ENCODE measurements at regions not wholly inside any gene's neighbourhood (a gene's known extent, or its start where the extent isn't known, plus 50 kb on each side); places are given as distances from the start of the nearest gene placed in this dataset.

DNA sequence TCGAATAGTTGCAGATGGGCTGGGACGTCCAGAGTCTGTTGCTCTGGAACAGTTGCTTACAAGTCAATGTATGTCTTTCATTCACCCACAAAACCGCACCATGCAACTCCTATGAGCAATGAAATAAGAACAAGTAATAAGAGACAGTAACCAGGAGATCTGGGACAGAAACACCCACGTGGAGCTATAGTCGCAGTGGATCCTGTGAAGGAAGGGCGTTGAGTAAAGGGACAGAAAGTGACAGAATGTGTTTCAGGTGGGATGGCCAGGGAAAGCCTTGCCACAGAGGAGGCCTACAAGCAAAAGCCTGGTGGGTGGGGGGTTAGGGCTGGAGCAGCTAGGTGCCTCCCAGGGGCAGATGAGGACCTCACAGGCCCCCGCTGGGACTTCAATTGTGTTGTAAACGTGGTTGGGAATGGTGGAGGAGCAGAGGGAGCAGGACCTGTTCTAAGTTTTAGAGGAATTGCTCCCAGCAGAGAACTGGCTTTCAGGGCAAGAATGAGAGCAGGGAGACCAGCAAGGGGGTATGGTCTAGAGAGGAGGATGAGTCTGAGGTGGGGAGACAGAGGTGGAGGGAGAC is 86.7 kb upstream of the FZD10 start:
- no peaks in the 10 kb centered on the region for H3K4me1 ChIP-seq (ENCODE audit: control insufficient read depth in 4 of 4, insufficient read depth in 4 of 4, low read length in 3 of 4)
- H3K9me3 ChIP-seq (ENCODE audit: control insufficient read depth in 4 of 4, low read length in 3 of 4), result peaks cover 0 to 6% (median 2%) of the 10 kb centered on the region in 4 donors
- no peak overlapping the region for H3K4me3 ChIP-seq (ENCODE audit: low read depth in 1 of 3, low read length in 3 of 3)
- DNase-seq (ENCODE audit: low spot score), result no peak
- H3K9ac ChIP-seq (ENCODE audit: low read depth in 1 of 2, low read length in 2 of 2), result no peak overlapping the region
- H3K27me3 ChIP-seq (ENCODE audit: control insufficient read depth in 4 of 4, insufficient read depth in 4 of 4, low read length in 3 of 4), result peaks cover 0 to 2% (median 0%) of the 10 kb centered on the region in 4 donors
- TF ChIP-seq TAF1 (conservative IDR thresholded peaks at IDR 0.05) (no peak), SP1 (IDR thresholded peaks at IDR 0.05) (no peak), EGR1 (IDR thresholded peaks at IDR 0.05; ENCODE audit: low read depth in 2 of 2) (no peak), GABPA (IDR thresholded peaks at IDR 0.05 in 1 of 2, conservative IDR thresholded peaks at IDR 0.05 in 1 of 2) (no peak), FOXA2 (IDR thresholded peaks at IDR 0.05) (no peak), REST (IDR thresholded peaks at IDR 0.05) (no peak)
- TF ChIP-seq, protein P1, sequence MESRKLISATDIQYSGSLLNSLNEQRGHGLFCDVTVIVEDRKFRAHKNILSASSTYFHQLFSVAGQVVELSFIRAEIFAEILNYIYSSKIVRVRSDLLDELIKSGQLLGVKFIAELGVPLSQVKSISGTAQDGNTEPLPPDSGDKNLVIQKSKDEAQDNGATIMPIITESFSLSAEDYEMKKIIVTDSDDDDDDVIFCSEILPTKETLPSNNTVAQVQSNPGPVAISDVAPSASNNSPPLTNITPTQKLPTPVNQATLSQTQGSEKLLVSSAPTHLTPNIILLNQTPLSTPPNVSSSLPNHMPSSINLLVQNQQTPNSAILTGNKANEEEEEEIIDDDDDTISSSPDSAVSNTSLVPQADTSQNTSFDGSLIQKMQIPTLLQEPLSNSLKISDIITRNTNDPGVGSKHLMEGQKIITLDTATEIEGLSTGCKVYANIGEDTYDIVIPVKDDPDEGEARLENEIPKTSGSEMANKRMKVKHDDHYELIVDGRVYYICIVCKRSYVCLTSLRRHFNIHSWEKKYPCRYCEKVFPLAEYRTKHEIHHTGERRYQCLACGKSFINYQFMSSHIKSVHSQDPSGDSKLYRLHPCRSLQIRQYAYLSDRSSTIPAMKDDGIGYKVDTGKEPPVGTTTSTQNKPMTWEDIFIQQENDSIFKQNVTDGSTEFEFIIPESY (IDR thresholded peaks at IDR 0.05), result no peak
- no peak overlapping the region for H3K27ac ChIP-seq (ENCODE audit: low read depth in 1 of 2, low read length in 2 of 2)
- H3K36me3 ChIP-seq (ENCODE audit: control insufficient read depth in 4 of 4, insufficient read depth in 3 of 4, low read depth in 1 of 4, low read length in 3 of 4), result no peaks in the 10 kb centered on the region
- 78% methylated on average over 8 of the region's 8 CpGs for WGBS

DNA sequence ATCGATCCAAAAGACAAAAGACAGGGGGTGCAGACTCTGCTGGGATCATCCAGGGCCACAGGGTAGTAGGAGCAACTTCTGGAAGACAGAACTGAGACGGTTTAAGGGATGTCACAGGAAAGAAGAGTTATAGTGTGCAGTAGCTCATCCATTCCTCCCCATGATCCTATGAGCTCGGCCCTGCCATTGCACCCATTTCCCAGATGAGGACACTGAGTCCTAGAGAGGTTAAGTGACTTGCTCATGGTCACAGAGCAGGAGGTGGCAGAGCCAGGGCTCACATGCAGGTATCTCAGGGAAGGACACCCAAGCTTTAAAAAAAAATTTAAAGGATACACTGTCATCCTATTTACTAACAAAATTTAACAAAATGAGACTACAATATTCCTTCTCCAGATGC is 86.1 kb upstream of the FZD10 start:
- peaks cover 0 to 2% (median 0%) of the 10 kb centered on the region in 4 donors for H3K27me3 ChIP-seq (ENCODE audit: control insufficient read depth in 4 of 4, insufficient read depth in 4 of 4, low read length in 3 of 4)
- no peaks in the 10 kb centered on the region for H3K4me1 ChIP-seq (ENCODE audit: control insufficient read depth in 4 of 4, insufficient read depth in 4 of 4, low read length in 3 of 4)
- no peak overlapping the region for H3K9ac ChIP-seq (ENCODE audit: low read depth in 1 of 2, low read length in 2 of 2)
- no peak overlapping the region for H3K27ac ChIP-seq (ENCODE audit: low read depth in 1 of 2, low read length in 2 of 2)
- H3K9me3 ChIP-seq (ENCODE audit: control insufficient read depth in 4 of 4, low read length in 3 of 4), result peaks cover 0 to 6% (median 2%) of the 10 kb centered on the region in 4 donors
- TF ChIP-seq HNF4A (conservative IDR thresholded peaks at IDR 0.05), result no peak
- no peak for TF ChIP-seq HNF4G (IDR thresholded peaks at IDR 0.05)
- TF ChIP-seq RAD21 (IDR thresholded peaks at IDR 0.05), result no peak
- no peak for TF ChIP-seq JUND (IDR thresholded peaks at IDR 0.05)
- no peak for TF ChIP-seq CTCF (IDR thresholded peaks at IDR 0.05; ENCODE audit: low read depth, low read length, missing input control)
- TF ChIP-seq FOXA1 (IDR thresholded peaks at IDR 0.05), result no peak
- no peak for TF ChIP-seq YY1 (IDR thresholded peaks at IDR 0.05)
- no peak for TF ChIP-seq NR2F2 (IDR thresholded peaks at IDR 0.05)
- no peak for TF ChIP-seq EGR1 (IDR thresholded peaks at IDR 0.05; ENCODE audit: low read depth in 2 of 2)
- TF ChIP-seq SP1 (IDR thresholded peaks at IDR 0.05), result no peak
- WGBS, result 73% methylated on average over 3 of the region's 3 CpGs
- no peak for DNase-seq (ENCODE audit: low spot score)
- no peaks in the 10 kb centered on the region for H3K36me3 ChIP-seq (ENCODE audit: control insufficient read depth in 4 of 4, insufficient read depth in 3 of 4, low read depth in 1 of 4, low read length in 3 of 4)
- H3K4me3 ChIP-seq (ENCODE audit: low read depth in 1 of 3, low read length in 3 of 3), result no peak overlapping the region

Measured in liver (tissue), 8 donors.